Astrocyte (in vitro differentiated cells and primary cell): ENCODE measurements at regions not wholly inside any gene's neighbourhood (a gene's known extent, or its start where the extent isn't known, plus 50 kb on each side); places are given as distances from the start of the nearest gene placed in this dataset.

Experiments
- CTCF ChIP-seq: IDR thresholded peaks from 2 replicates; pipeline ENCODE4 v1.5.1; 2011; ENCODE audit warnings: low read depth, mild to moderate bottlenecking, inconsistent platforms, low read length, moderate library complexity; ENCODE audit not compliant: insufficient read depth
- EZH2 ChIP-seq: IDR thresholded peaks from 2 replicates; pipeline ENCODE4 v1.6.1; 2012; ENCODE audit warnings: mild to moderate bottlenecking, low read length, inconsistent platforms; ENCODE audit not compliant: insufficient read depth

GRCh38 chr10:7039859-7040258, 371.0 kb downstream of the SFMBT2 start:
- TF ChIP-seq CTCF (no peak), EZH2 (no peak)
